Central memory CD8-positive, alpha-beta T cell (primary cell): ENCODE measurements at regions not wholly inside any gene's neighbourhood (a gene's known extent, or its start where the extent isn't known, plus 50 kb on each side); places are given as distances from the start of the nearest gene placed in this dataset.

Source experiments
- ATAC-seq: fragments of 150-1000 bp; cut with Tn5 transposase; replicated peaks from 2 replicates; pipeline ENCODE4 v1.10.0; 2022; ENCODE audit warnings: mild to moderate bottlenecking, moderate FRiP score, moderate number of reproducible peaks; ENCODE audit not compliant: poor library complexity, severe bottlenecking; ENCODE audit errors: extremely low read depth
- DNase-seq, 2 donors: peaks; one replicate each; pipeline ENCODE4 v3.0.0; 2021; ENCODE audit warnings: low spot score in 2 of 2
- H3K27ac Mint-ChIP-seq: one replicate; pipeline ENCODE4 v1.8.0; 2022; ENCODE audit warnings: low read depth, mild to moderate bottlenecking, moderate library complexity, mixed read lengths
- H3K27me3 Mint-ChIP-seq: one replicate; pipeline ENCODE4 v1.8.0; 2022; ENCODE audit warnings: mixed read lengths
- H3K36me3 Mint-ChIP-seq: one replicate; pipeline ENCODE4 v1.8.0; 2022; ENCODE audit warnings: mild to moderate bottlenecking, moderate library complexity, mixed read lengths; ENCODE audit not compliant: insufficient read depth
- H3K4me1 Mint-ChIP-seq: one replicate; pipeline ENCODE4 v1.8.0; 2022; ENCODE audit warnings: mixed read lengths
- H3K4me3 Mint-ChIP-seq: one replicate; pipeline ENCODE4 v1.8.0; 2022; ENCODE audit warnings: mild to moderate bottlenecking, moderate library complexity, mixed read lengths
- H3K9me3 Mint-ChIP-seq: one replicate; pipeline ENCODE4 v1.8.0; 2022; ENCODE audit warnings: mixed read lengths

- Mint-ChIP-seq H3K4me3 (no peak overlapping the region), H3K27ac (no peak overlapping the region), H3K9me3 (no peaks in the 10 kb centered on the region), H3K4me1 (no peaks in the 10 kb centered on the region), H3K36me3 (no peaks in the 10 kb centered on the region), H3K27me3 (peaks cover 41% of the 10 kb centered on the region)
- DNase-seq, result no peak
- ATAC-seq, result no peak
These were observed 291.1 kb upstream of the ROPN1 start for GRCh38 chr3:124282751-124283651.

DNA sequence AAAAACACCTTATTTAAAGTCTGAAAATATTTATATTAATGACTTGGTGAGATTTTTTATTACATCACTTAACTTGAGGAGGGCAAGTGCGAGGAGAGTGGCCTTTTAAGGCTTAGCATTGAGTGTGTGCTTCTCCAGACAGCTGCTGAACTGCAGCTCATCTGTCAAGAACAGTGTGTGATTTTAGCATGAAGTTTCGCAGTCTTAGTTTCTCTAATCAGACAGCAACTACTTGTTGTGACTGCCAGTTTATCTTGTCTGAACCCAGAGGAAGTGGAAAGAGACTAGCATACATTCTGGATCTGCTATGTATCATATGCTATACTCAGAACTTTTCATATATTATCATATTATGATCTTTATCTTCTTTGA, 291.7 kb upstream of the ROPN1 start:
- H3K27me3 Mint-ChIP-seq, result peaks cover 47% of the 10 kb centered on the region
- H3K4me1 Mint-ChIP-seq, result no peaks in the 10 kb centered on the region
- no peak overlapping the region for H3K27ac Mint-ChIP-seq
- no peak for ATAC-seq
- H3K4me3 Mint-ChIP-seq, result no peak overlapping the region
- no peak for DNase-seq
- H3K9me3 Mint-ChIP-seq, result no peaks in the 10 kb centered on the region
- no peaks in the 10 kb centered on the region for H3K36me3 Mint-ChIP-seq

GRCh38 chr3:124288996-124289395, 297.1 kb upstream of the ROPN1 start:
- ATAC-seq (no peak), DNase-seq (no peak)
- Mint-ChIP-seq H3K36me3 (no peaks in the 10 kb centered on the region), H3K4me1 (no peaks in the 10 kb centered on the region), H3K27ac (no peak overlapping the region), H3K27me3 (peaks cover 61% of the 10 kb centered on the region), H3K4me3 (no peak overlapping the region), H3K9me3 (no peaks in the 10 kb centered on the region)

- no peaks in the 10 kb centered on the region for H3K36me3 Mint-ChIP-seq
- H3K27me3 Mint-ChIP-seq, result peaks cover 54% of the 10 kb centered on the region
- no peak overlapping the region for H3K4me3 Mint-ChIP-seq
- no peak overlapping the region for H3K27ac Mint-ChIP-seq
- H3K9me3 Mint-ChIP-seq, result no peaks in the 10 kb centered on the region
- no peak for DNase-seq
- ATAC-seq, result no peak
- no peaks in the 10 kb centered on the region for H3K4me1 Mint-ChIP-seq
These were observed 299.1 kb upstream of the ROPN1 start for GRCh38 chr3:124291008-124291407.

DNA sequence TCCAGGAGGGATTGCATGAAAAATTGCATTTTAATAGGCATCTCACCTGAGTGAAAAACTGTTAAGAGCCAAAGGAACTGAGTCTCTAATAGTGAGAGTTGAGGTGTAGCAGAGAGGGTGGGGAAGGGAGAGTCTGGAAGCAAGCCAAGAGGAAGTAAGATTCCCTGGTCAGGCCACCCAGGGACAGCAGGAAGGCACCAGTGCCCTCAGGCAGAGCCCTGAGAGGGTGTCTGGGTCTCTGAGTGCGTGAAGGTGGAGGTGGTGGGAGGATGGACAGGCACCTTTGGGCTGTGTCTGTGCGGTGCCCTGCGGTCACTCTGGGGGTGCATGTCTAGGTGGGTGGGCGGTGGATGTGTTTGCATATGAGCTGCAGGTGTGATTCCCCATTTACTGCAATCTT, 300.4 kb upstream of the ROPN1 start:
- peaks cover 61% of the 10 kb centered on the region for H3K27me3 Mint-ChIP-seq
- no peaks in the 10 kb centered on the region for H3K36me3 Mint-ChIP-seq
- no peaks in the 10 kb centered on the region for H3K4me1 Mint-ChIP-seq
- H3K4me3 Mint-ChIP-seq, result no peak overlapping the region
- H3K27ac Mint-ChIP-seq, result no peak overlapping the region
- H3K9me3 Mint-ChIP-seq, result no peaks in the 10 kb centered on the region
- DNase-seq (no peak), ATAC-seq (no peak)

DNA sequence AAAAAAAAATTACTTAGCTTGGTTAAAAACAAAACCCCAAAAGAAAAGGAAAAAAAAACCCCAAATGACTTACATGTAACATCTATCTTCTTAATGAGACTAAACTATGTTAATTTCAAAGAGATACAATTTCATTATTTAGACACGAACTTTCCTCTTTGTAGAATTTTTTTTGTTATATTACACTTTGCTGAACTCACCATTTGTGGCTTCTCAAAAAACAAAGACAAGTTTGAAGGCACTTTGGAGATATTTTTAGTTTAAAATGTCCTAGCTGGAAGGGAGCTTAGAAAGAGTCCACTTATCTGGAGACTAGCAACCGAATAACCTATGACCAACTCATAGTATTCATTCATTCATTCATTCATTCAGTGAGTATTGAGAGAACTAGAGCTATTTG, 301.7 kb upstream of the ROPN1 start:
- Mint-ChIP-seq H3K27me3 (peaks cover 60% of the 10 kb centered on the region), H3K4me1 (no peaks in the 10 kb centered on the region), H3K27ac (no peak overlapping the region), H3K9me3 (no peaks in the 10 kb centered on the region), H3K36me3 (no peaks in the 10 kb centered on the region), H3K4me3 (no peak overlapping the region)
- ATAC-seq (no peak), DNase-seq (no peak)

DNA sequence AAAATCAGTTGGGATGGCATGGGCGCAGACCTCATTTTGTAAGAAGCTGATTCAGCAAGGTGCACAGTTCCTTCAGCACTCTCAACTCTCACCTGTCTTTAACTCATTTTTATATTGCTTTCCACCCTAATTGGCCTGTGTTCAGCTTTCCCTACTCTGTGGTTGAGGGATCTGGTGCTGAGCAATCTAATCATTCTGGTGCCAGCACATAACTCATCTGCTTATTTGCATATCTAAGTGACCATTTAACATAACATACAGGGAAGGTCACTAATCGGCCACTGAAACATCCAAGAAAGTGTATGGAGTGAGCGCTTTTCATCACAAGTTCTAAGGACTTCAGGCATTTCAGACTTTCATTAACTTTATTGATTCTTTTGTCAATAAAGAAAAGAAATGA, 303.4 kb upstream of the ROPN1 start:
- H3K27ac Mint-ChIP-seq, result no peak overlapping the region
- no peak overlapping the region for H3K4me3 Mint-ChIP-seq
- DNase-seq (no peak), ATAC-seq (no peak)
- peaks cover 59% of the 10 kb centered on the region for H3K27me3 Mint-ChIP-seq
- H3K9me3 Mint-ChIP-seq, result no peaks in the 10 kb centered on the region
- no peaks in the 10 kb centered on the region for H3K4me1 Mint-ChIP-seq
- H3K36me3 Mint-ChIP-seq, result no peaks in the 10 kb centered on the region

DNA sequence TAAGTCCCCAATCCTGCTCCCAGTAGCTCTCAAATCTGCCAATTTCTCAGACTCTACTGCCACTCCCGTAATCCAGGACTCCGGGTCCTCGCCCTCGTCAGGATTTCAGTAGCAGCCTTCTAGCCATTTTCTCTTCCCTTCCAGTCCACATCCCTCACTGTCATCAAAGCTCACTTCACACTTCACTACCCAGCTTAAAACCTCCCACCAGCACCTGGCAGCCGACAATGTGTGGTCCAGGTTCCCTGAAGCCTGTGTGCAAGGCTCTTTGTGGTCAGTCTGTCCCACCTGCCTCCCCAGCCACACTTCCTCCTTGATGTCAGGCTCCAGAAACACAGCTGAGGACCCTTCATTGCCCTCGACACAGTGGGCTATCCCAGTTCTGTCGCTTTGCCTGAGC, 304.5 kb upstream of the ROPN1 start:
- DNase-seq (no peak), ATAC-seq (no peak)
- H3K4me3 Mint-ChIP-seq, result no peak overlapping the region
- H3K27me3 Mint-ChIP-seq, result peaks cover 61% of the 10 kb centered on the region
- no peaks in the 10 kb centered on the region for H3K36me3 Mint-ChIP-seq
- H3K4me1 Mint-ChIP-seq, result no peaks in the 10 kb centered on the region
- no peak overlapping the region for H3K27ac Mint-ChIP-seq
- H3K9me3 Mint-ChIP-seq, result no peaks in the 10 kb centered on the region

DNA sequence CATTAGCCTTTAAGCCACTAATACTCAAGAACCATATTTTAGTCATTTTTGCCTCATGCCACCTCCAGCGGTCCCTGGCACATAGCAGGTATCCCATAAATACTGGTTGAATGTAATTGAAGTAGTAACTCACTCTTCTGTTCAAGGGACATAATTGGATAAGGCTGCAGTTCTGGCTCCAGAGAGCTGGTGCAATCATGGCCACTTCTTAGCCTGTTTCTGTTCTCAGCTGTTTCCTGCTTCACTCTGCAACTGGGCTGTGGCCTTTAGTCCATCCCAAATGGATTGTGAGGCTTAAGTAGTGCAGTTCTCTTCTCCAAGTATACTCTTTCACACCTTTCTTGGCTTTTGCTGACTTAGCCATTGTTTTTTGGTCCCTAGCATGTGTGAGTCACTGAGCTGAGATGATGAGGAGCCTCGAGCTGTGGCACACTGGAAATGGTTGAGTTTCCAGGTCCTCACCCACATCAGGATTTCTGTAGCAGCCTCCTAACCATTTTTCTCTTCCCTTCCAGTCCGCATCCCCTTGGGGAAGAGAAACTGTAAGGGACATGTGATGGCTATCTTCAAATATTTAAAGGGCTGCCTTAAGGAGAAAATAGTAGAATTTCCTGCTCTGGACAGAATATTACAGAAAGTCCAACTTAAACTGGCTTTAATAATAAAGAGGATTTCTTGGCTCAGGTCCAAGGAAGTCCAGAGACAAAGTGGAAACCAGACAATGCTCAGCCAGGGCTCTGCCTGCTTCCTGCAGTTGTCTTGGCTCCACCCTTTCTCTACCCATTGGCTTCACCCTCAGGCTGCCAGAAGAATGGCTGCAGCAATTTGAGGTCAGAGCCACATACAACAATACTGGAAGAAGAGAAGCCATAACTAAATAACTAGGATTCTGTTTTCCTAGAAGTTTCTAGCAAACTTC, 305.4 kb upstream of the ROPN1 start:
- H3K9me3 Mint-ChIP-seq, result no peaks in the 10 kb centered on the region
- no peak overlapping the region for H3K4me3 Mint-ChIP-seq
- DNase-seq, result no peak
- peaks cover 57% of the 10 kb centered on the region for H3K27me3 Mint-ChIP-seq
- H3K4me1 Mint-ChIP-seq, result no peaks in the 10 kb centered on the region
- no peak overlapping the region for H3K27ac Mint-ChIP-seq
- H3K36me3 Mint-ChIP-seq, result no peaks in the 10 kb centered on the region
- no peak for ATAC-seq

DNA sequence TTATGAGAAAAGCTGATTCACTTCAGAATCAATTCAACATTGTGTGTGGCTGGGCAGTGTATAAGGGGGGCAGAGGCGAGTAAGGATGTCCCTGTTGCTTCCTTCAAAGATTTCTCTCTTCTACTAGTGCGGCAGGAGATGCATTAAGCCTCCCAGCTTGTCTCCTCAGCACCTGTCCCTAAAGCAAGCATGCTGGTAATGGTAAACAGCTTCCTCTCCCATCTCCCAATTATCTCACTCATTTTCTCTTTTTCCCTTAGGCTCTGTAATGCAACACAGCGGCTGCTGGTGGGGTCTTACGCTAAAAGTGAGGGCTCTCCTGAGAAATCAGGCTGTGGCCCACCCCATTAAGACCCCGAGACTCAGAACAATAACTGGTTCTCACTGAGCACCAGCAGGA, 306.4 kb upstream of the ROPN1 start:
- Mint-ChIP-seq H3K36me3 (no peaks in the 10 kb centered on the region), H3K4me1 (no peaks in the 10 kb centered on the region)
- ATAC-seq, result no peak

DNA sequence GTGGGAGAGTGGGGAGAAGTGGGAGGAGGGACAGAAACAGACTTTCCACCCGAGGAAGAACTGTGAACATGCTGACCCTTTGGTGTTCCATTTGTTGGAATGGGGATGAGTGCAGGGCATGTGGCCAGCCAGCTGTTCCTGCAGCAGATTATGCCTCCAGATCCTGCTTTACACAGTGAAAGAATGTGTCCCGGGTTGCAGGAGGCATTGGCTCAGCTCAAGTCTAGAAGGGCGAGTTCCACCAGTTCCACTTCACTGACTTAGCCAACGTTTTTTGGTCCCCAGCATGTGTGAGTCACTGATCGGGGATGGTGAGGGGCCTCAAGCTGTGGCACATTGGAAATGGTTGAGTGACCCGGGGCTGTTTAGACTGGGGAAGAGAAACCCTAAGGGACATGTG, 307.0 kb upstream of the ROPN1 start:
- ATAC-seq (no peak), DNase-seq (no peak)
- Mint-ChIP-seq H3K4me3 (no peak overlapping the region), H3K9me3 (peaks cover 4% of the 10 kb centered on the region), H3K27ac (no peak overlapping the region), H3K4me1 (no peaks in the 10 kb centered on the region), H3K27me3 (peaks cover 71% of the 10 kb centered on the region), H3K36me3 (no peaks in the 10 kb centered on the region)

More for the DNA sequence above, 306.4 kb upstream of the ROPN1 start:
- no peak overlapping the region for H3K4me3 Mint-ChIP-seq
- no peak overlapping the region for H3K27ac Mint-ChIP-seq
- no peaks in the 10 kb centered on the region for H3K9me3 Mint-ChIP-seq
- DNase-seq, result no peak
- peaks cover 64% of the 10 kb centered on the region for H3K27me3 Mint-ChIP-seq

GRCh38 chr3:124299831-124300230, 307.9 kb upstream of the ROPN1 start:
- H3K4me1 Mint-ChIP-seq, result no peaks in the 10 kb centered on the region
- H3K9me3 Mint-ChIP-seq, result peaks cover 5% of the 10 kb centered on the region
- ATAC-seq (no peak), DNase-seq (no peak)
- no peak overlapping the region for H3K27ac Mint-ChIP-seq
- peaks cover 74% of the 10 kb centered on the region for H3K27me3 Mint-ChIP-seq
- H3K4me3 Mint-ChIP-seq, result no peak overlapping the region
- H3K36me3 Mint-ChIP-seq, result no peaks in the 10 kb centered on the region

GRCh38 chr3:124300416-124300815, 308.5 kb upstream of the ROPN1 start:
- H3K27me3 Mint-ChIP-seq, result peaks cover 74% of the 10 kb centered on the region
- peaks cover 5% of the 10 kb centered on the region for H3K9me3 Mint-ChIP-seq
- no peak overlapping the region for H3K27ac Mint-ChIP-seq
- no peak overlapping the region for H3K4me3 Mint-ChIP-seq
- H3K4me1 Mint-ChIP-seq, result no peaks in the 10 kb centered on the region
- ATAC-seq (no peak), DNase-seq (no peak)
- H3K36me3 Mint-ChIP-seq, result no peaks in the 10 kb centered on the region
